ENCODE measurements at regions not wholly inside any gene's neighbourhood (a gene's known extent, or its start where the extent isn't known, plus 50 kb on each side); places are given as distances from the start of the nearest gene placed in this dataset.

DNA sequence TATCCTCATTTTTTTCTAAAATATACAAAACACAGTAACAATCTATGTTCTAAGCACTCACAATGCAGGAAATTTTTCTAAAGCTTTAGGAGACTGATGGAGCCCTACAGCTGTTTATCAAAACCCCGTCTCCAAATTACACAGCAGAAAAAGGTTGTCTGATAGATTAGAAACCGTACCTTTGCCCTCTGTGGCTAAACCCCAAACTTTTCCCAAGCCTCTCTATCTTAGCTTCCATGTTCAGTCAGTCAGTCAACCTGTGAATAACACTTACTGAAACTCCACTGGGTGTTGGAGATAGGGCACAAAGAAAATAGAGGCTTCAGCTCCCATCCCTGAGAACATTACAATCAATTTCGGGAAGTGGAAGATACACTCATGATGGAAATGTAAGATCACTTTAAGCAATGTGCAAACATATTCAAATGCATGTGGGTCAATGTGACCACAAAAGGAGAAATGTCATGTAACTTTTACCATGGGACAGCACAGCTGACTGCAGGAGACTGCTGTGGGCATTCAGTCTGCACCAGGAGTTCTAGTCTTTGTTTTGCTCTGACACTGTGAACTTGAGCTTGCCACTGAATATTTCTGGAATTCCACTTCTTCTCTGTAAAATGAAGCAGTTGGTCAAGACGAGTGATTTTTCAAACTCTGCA lies 279.5 kb upstream of the PIK3R1 start (continued):
- no peak for TF ChIP-seq USF2 (CRISPR knock-in tag; IDR thresholded peaks at IDR 0.05)
- TF ChIP-seq ARID4B (CRISPR knock-in tag; IDR thresholded peaks at IDR 0.05; ENCODE audit: borderline replicate concordance): no peak
- TF ChIP-seq PREB (CRISPR knock-in tag; IDR thresholded peaks at IDR 0.05; ENCODE audit: borderline replicate concordance): no peak
- no peak for TF ChIP-seq ZNF281 (CRISPR knock-in tag; IDR thresholded peaks at IDR 0.05)

GRCh38 chr5:67934976-67935375 lies 280.6 kb upstream of the PIK3R1 start:
- ChIA-PET POLR2A (no interaction called here), CTCF (no interaction called here)
- no peak overlapping the region for H3K4me3 Mint-ChIP-seq
- H3K4me1 Mint-ChIP-seq: peaks cover 20% of the 10 kb centered on the region
- DNase-seq (ENCODE audit: low spot score): no peak
- ATAC-seq: no peak
- no peak overlapping the region for H3K27ac Mint-ChIP-seq
- TF ChIP-seq CTCF (IDR thresholded peaks at IDR 0.05) (no peak), NR3C1 (CRISPR knock-in tag; conservative IDR thresholded peaks at IDR 0.05; ENCODE audit: low read depth) (no peak), GABPB1 (CRISPR knock-in tag; IDR thresholded peaks at IDR 0.05) (no peak), AFF4 (CRISPR knock-in tag; IDR thresholded peaks at IDR 0.05; ENCODE audit: borderline replicate concordance) (no peak), AR (CRISPR knock-in tag; IDR thresholded peaks at IDR 0.05) (no peak), NFATC4 (CRISPR knock-in tag; IDR thresholded peaks at IDR 0.05) (no peak)
- TF ChIP-seq, protein P1, sequence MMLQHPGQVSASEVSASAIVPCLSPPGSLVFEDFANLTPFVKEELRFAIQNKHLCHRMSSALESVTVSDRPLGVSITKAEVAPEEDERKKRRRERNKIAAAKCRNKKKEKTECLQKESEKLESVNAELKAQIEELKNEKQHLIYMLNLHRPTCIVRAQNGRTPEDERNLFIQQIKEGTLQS (CRISPR knock-in tag; conservative IDR thresholded peaks at IDR 0.05): no peak
- no peaks in the 10 kb centered on the region for H3K27me3 Mint-ChIP-seq (ENCODE audit: low read depth)
- H3K9me3 Mint-ChIP-seq: peaks cover 44% of the 10 kb centered on the region
- peaks cover 16% of the 10 kb centered on the region; the same call in 1 of the 2 replicates for H3K36me3 Mint-ChIP-seq

All from WTC11 (cell line).